H1 (cell line): ENCODE measurements at regions not wholly inside any gene's neighbourhood (a gene's known extent, or its start where the extent isn't known, plus 50 kb on each side); places are given as distances from the start of the nearest gene placed in this dataset.

ENCODE experiments used
- BACH1 ChIP-seq: IDR thresholded peaks from 2 replicates; pipeline ENCODE4 v1.6.1; 2012; ENCODE audit warnings: low read length, improper control_type of control experiment
- TF ChIP-seq, protein P1 (sequence below), 3 experiments: IDR thresholded peaks; 1 replicate in 2 of 3; 2 replicates in 1 of 3; pipeline versions ENCODE4 v1.5.1 to v1.6.1; 2011; ENCODE audit warnings: low read length in 3 of 3, mild to moderate bottlenecking in 3 of 3, inconsistent platforms in 2 of 3, low read depth in 1 of 3, moderate library complexity in 1 of 3; ENCODE audit not compliant: insufficient read depth in 1 of 3; ENCODE audit errors: control extremely low read depth in 1 of 3

GRCh38 chr1:163684785-163685184 lies 363.0 kb downstream of the NUF2 start:
- no peak for TF ChIP-seq BACH1
- TF ChIP-seq, protein P1, sequence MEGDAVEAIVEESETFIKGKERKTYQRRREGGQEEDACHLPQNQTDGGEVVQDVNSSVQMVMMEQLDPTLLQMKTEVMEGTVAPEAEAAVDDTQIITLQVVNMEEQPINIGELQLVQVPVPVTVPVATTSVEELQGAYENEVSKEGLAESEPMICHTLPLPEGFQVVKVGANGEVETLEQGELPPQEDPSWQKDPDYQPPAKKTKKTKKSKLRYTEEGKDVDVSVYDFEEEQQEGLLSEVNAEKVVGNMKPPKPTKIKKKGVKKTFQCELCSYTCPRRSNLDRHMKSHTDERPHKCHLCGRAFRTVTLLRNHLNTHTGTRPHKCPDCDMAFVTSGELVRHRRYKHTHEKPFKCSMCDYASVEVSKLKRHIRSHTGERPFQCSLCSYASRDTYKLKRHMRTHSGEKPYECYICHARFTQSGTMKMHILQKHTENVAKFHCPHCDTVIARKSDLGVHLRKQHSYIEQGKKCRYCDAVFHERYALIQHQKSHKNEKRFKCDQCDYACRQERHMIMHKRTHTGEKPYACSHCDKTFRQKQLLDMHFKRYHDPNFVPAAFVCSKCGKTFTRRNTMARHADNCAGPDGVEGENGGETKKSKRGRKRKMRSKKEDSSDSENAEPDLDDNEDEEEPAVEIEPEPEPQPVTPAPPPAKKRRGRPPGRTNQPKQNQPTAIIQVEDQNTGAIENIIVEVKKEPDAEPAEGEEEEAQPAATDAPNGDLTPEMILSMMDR (IDR thresholded peaks at IDR 0.05; ENCODE audit: control extremely low read depth in 1 of 3, insufficient read depth in 1 of 3, low read depth in 1 of 3, low read length in 3 of 3): no peak
